HEK293 (cell line): ENCODE measurements at regions not wholly inside any gene's neighbourhood (a gene's known extent, or its start where the extent isn't known, plus 50 kb on each side); places are given as distances from the start of the nearest gene placed in this dataset.

Experiments used
- CTCF ChIA-PET: fragments of 350-600 bp; formaldehyde crosslinking; extraction: SDS; loops from one replicate; lab custom pipeline; 2021; ENCODE audit warnings: antibody characterized with exemption; lab: Yijun Ruan, JAX
- POLR2A ChIA-PET: fragments of 300-600 bp; formaldehyde crosslinking; extraction: SDS; loops from one replicate; lab custom pipeline; 2020; ENCODE audit warnings: antibody characterized with exemption, inconsistent platforms; lab: Yijun Ruan, JAX
- H3K27ac ChIP-seq: fragments of 200-500 bp; sonication (Bioruptor generic); 2 replicates; pipeline ENCODE4 v1.5.1; 2014; ENCODE audit warnings: low read depth, low read length, control low read depth, inconsistent platforms; ENCODE audit errors: extremely low read depth
- H3K36me3 ChIP-seq, 2 experiments: fragments of 200-500 bp in 1 of 2; sonication (Bioruptor generic) in 1 of 2; 1 replicate in 1 of 2; 2 replicates in 1 of 2; pipeline ENCODE4 v1.5.1; 2014 to 2017; ENCODE audit warnings: inconsistent platforms in 2 of 2, low read length in 2 of 2; ENCODE audit not compliant: control insufficient read depth in 2 of 2, insufficient read depth in 1 of 2
- H3K4me1 ChIP-seq: fragments of 200-500 bp; sonication (Bioruptor generic); 2 replicates; pipeline ENCODE4 v1.5.1; 2014; ENCODE audit warnings: mild to moderate bottlenecking, low read length, inconsistent platforms; ENCODE audit not compliant: control insufficient read depth, insufficient read depth
- H3K4me3 ChIP-seq: 2 replicates; pipeline ENCODE4 v1.5.1; 2011; ENCODE audit warnings: low read depth, mild to moderate bottlenecking, control low read depth, low read length, moderate library complexity
- H3K9me3 ChIP-seq: fragments of 200-500 bp; sonication (Bioruptor generic); 2 replicates; pipeline ENCODE4 v1.5.1; 2014; ENCODE audit warnings: low read depth, low read length, inconsistent platforms; ENCODE audit not compliant: control insufficient read depth, insufficient read depth
- HOXA7 ChIP-seq: sonication (generic); formaldehyde crosslinking; IDR thresholded peaks from 2 replicates; pipeline ENCODE4 v1.8.1; 2022; ENCODE audit warnings: missing genetic modification reagents, borderline replicate concordance
- KLF1 ChIP-seq: fragments of 450-650 bp; formaldehyde crosslinking; IDR thresholded peaks from 2 replicates; pipeline ENCODE4 v1.5.1; 2016; ENCODE audit warnings: missing biosample characterization, missing genetic modification characterization
- PRDM1 ChIP-seq: fragments of 450-650 bp; formaldehyde crosslinking; IDR thresholded peaks from 2 replicates; pipeline ENCODE4; 2016; ENCODE audit warnings: missing biosample characterization, missing genetic modification characterization
- RBAK ChIP-seq: fragments of 450-650 bp; formaldehyde crosslinking; IDR thresholded peaks from 2 replicates; pipeline ENCODE4 v1.5.1; 2016; ENCODE audit warnings: missing biosample characterization, missing genetic modification characterization
- TSHZ1 ChIP-seq: fragments of 450-650 bp; formaldehyde crosslinking; IDR thresholded peaks from 2 replicates; pipeline ENCODE4 v1.5.1; 2016; ENCODE audit warnings: missing biosample characterization, missing genetic modification characterization, borderline replicate concordance
- YY2 ChIP-seq: fragments of 450-650 bp; formaldehyde crosslinking; IDR thresholded peaks from 2 replicates; pipeline ENCODE4 v1.5.1; 2016; ENCODE audit warnings: missing biosample characterization, missing genetic modification characterization
- ZFP69B ChIP-seq: fragments of 450-650 bp; formaldehyde crosslinking; IDR thresholded peaks from 2 replicates; pipeline ENCODE4 v1.5.1; 2016; ENCODE audit warnings: missing biosample characterization, missing genetic modification characterization
- ZNF121 ChIP-seq: fragments of 450-650 bp; formaldehyde crosslinking; IDR thresholded peaks from 2 replicates; pipeline ENCODE4 v1.5.1; 2016; ENCODE audit warnings: missing biosample characterization, missing genetic modification characterization
- ZNF133 ChIP-seq: fragments of 450-650 bp; formaldehyde crosslinking; IDR thresholded peaks from 2 replicates; pipeline ENCODE4 v1.5.1; 2016; ENCODE audit warnings: missing biosample characterization, missing genetic modification characterization
- ZNF16 ChIP-seq: fragments of 450-650 bp; formaldehyde crosslinking; IDR thresholded peaks from 2 replicates; pipeline ENCODE4 v1.5.1; 2016; ENCODE audit warnings: low read depth, missing biosample characterization, missing genetic modification characterization
- ZNF184 ChIP-seq: fragments of 450-650 bp; IDR thresholded peaks from 2 replicates; pipeline ENCODE4 v1.5.1; 2018; ENCODE audit warnings: missing biosample characterization, mild to moderate bottlenecking, missing genetic modification characterization
- ZNF223 ChIP-seq: fragments of 450-650 bp; formaldehyde crosslinking; IDR thresholded peaks from 2 replicates; pipeline ENCODE4 v1.5.1; 2016; ENCODE audit warnings: missing biosample characterization, missing genetic modification characterization
- ZNF24 ChIP-seq: fragments of 450-650 bp; formaldehyde crosslinking; IDR thresholded peaks from 2 replicates; pipeline ENCODE4 v1.5.1; 2016; ENCODE audit warnings: missing biosample characterization, missing genetic modification characterization
- ZNF266 ChIP-seq: fragments of 450-650 bp; formaldehyde crosslinking; IDR thresholded peaks from 2 replicates; pipeline ENCODE4 v1.5.1; 2016; ENCODE audit warnings: missing biosample characterization, missing genetic modification characterization, low read depth
- ZNF335 ChIP-seq: fragments of 450-650 bp; formaldehyde crosslinking; conservative IDR thresholded peaks from 2 replicates; pipeline ENCODE4 v1.5.1; 2016; ENCODE audit warnings: missing biosample characterization, missing genetic modification characterization
- ZNF354C ChIP-seq: fragments of 450-650 bp; formaldehyde crosslinking; IDR thresholded peaks from 2 replicates; pipeline ENCODE4 v1.5.1; 2016; ENCODE audit warnings: missing biosample characterization, missing genetic modification characterization, low read depth, borderline replicate concordance
- ZNF48 ChIP-seq: fragments of 450-650 bp; formaldehyde crosslinking; IDR thresholded peaks from 2 replicates; pipeline ENCODE4 v1.5.1; 2016; ENCODE audit warnings: missing biosample characterization, missing genetic modification characterization
- ZNF501 ChIP-seq: fragments of 450-650 bp; formaldehyde crosslinking; IDR thresholded peaks from 2 replicates; pipeline ENCODE4 v1.5.1; 2016; ENCODE audit warnings: missing biosample characterization, missing genetic modification characterization
- ZNF549 ChIP-seq: fragments of 450-650 bp; IDR thresholded peaks from 2 replicates; pipeline ENCODE4 v1.5.1; 2018; ENCODE audit warnings: missing biosample characterization, missing genetic modification characterization, mild to moderate bottlenecking, inconsistent platforms, moderate library complexity
- ZNF580 ChIP-seq: fragments of 450-650 bp; formaldehyde crosslinking; IDR thresholded peaks from 2 replicates; pipeline ENCODE4 v1.5.1; 2016; ENCODE audit warnings: missing biosample characterization, missing genetic modification characterization
- ZNF585B ChIP-seq: fragments of 450-650 bp; formaldehyde crosslinking; IDR thresholded peaks from 2 replicates; pipeline ENCODE4 v1.5.1; 2016; ENCODE audit warnings: missing biosample characterization, missing genetic modification characterization
- ZNF596 ChIP-seq: fragments of 450-650 bp; IDR thresholded peaks from 2 replicates; pipeline ENCODE4 v1.5.0; 2018; ENCODE audit warnings: missing biosample characterization, mild to moderate bottlenecking, missing genetic modification characterization, moderate library complexity
- ZNF626 ChIP-seq: fragments of 450-650 bp; sonication (Bioruptor Pico); formaldehyde crosslinking; IDR thresholded peaks from 2 replicates; pipeline ENCODE4 v1.5.1; 2018; ENCODE audit warnings: missing biosample characterization, missing genetic modification characterization, inconsistent platforms
- ZNF837 ChIP-seq: fragments of 450-650 bp; formaldehyde crosslinking; IDR thresholded peaks from 2 replicates; pipeline ENCODE4 v1.5.1; 2016; ENCODE audit warnings: missing biosample characterization, missing genetic modification characterization
- ZSCAN16 ChIP-seq: fragments of 450-650 bp; formaldehyde crosslinking; IDR thresholded peaks from 2 replicates; pipeline ENCODE4 v1.5.1; 2016; ENCODE audit warnings: missing biosample characterization, missing genetic modification characterization
- ZSCAN5A ChIP-seq: fragments of 450-650 bp; formaldehyde crosslinking; IDR thresholded peaks from 2 replicates; pipeline ENCODE4 v1.5.1; 2016; ENCODE audit warnings: missing biosample characterization, missing genetic modification characterization

GRCh38 chr1:191615101-191615821 is 543.0 kb upstream of the RGS18 start:
- CTCF ChIA-PET = no interaction called here
- Histone ChIP-seq H3K27ac (no peak overlapping the region), H3K4me1 (no peaks in the 10 kb centered on the region), H3K9me3 (no peaks in the 10 kb centered on the region), H3K4me3 (no peak overlapping the region), H3K36me3 (no peaks in the 10 kb centered on the region)
- POLR2A ChIA-PET = no interaction called here
- TF ChIP-seq PRDM1 (tag by site-specific recombination) = no peak
- no peak for TF ChIP-seq KLF1 (tag by site-specific recombination)

GRCh38 chr1:191618181-191618580 is 540.1 kb upstream of the RGS18 start:
- no peaks in the 10 kb centered on the region for H3K4me1 ChIP-seq
- CTCF ChIA-PET = no interaction called here
- no peaks in the 10 kb centered on the region for H3K9me3 ChIP-seq
- POLR2A ChIA-PET = no interaction called here
- no peaks in the 10 kb centered on the region for H3K36me3 ChIP-seq
- no peak overlapping the region for H3K4me3 ChIP-seq
- TF ChIP-seq ZNF133 (no peak), ZNF16 (no peak), RBAK (tag by site-specific recombination) (no peak), ZNF48 (tag by site-specific recombination) (no peak), ZNF24 (tag by site-specific recombination) (no peak), ZNF223 (tag by site-specific recombination) (no peak), ZNF266 (tag by site-specific recombination) (no peak), ZNF121 (tag by site-specific recombination) (no peak), ZNF549 (tag by site-specific recombination) (no peak)
- no peak overlapping the region for H3K27ac ChIP-seq

GRCh38 chr1:191620883-191621282 is 537.4 kb upstream of the RGS18 start:
- ChIA-PET POLR2A (no interaction called here), CTCF (no interaction called here)
- Histone ChIP-seq H3K4me3 (no peak overlapping the region), H3K27ac (no peak overlapping the region), H3K4me1 (no peaks in the 10 kb centered on the region), H3K9me3 (no peaks in the 10 kb centered on the region), H3K36me3 (no peaks in the 10 kb centered on the region)
- TF ChIP-seq ZFP69B = no peak
- no peak for TF ChIP-seq ZNF837 (tag by site-specific recombination)
- no peak for TF ChIP-seq ZSCAN5A
- TF ChIP-seq ZNF501 = no peak
- no peak for TF ChIP-seq YY2 (tag by site-specific recombination)
- TF ChIP-seq ZNF184 (tag by site-specific recombination) = no peak
- TF ChIP-seq ZNF596 (tag by site-specific recombination) = no peak
- no peak for TF ChIP-seq ZNF585B (tag by site-specific recombination)

- ChIA-PET CTCF (no interaction called here), POLR2A (no interaction called here)
- H3K4me1 ChIP-seq = no peaks in the 10 kb centered on the region
- no peaks in the 10 kb centered on the region for H3K36me3 ChIP-seq
- H3K4me3 ChIP-seq = no peak overlapping the region
- H3K9me3 ChIP-seq = no peaks in the 10 kb centered on the region
- H3K27ac ChIP-seq = no peak overlapping the region
- TF ChIP-seq ZNF626 = no peak
- TF ChIP-seq ZNF335 (tag by site-specific recombination) = no peak
- no peak for TF ChIP-seq ZNF580
- TF ChIP-seq ZSCAN16 = no peak
- no peak for TF ChIP-seq HOXA7 (CRISPR knock-in tag)
- TF ChIP-seq TSHZ1 (tag by site-specific recombination) = no peak
- TF ChIP-seq ZNF223 (tag by site-specific recombination) = no peak
- TF ChIP-seq ZNF354C = no peak
Observed at GRCh38 chr1:191624044-191624443, 534.2 kb upstream of the RGS18 start.
